Naive B cell (primary cell): ENCODE measurements at regions not wholly inside any gene's neighbourhood (a gene's known extent, or its start where the extent isn't known, plus 50 kb on each side); places are given as distances from the start of the nearest gene placed in this dataset.

Experiments
- ATAC-seq, 2 donors: fragments of 150-1000 bp; cut with Tn5 transposase; 2 replicates each; pipeline ENCODE4 v1.10.0; 2021; ENCODE audit warnings: low read depth in 2 of 2, mild to moderate bottlenecking in 2 of 2, moderate library complexity in 2 of 2
- DNase-seq: peaks from one replicate; pipeline ENCODE4 v3.0.0; 2022
- H3K27ac Mint-ChIP-seq, 6 donors: one replicate each; pipeline ENCODE4 v1.8.0; 2020 to 2022; ENCODE audit warnings: mild to moderate bottlenecking in 6 of 6, mixed read lengths in 6 of 6, moderate library complexity in 5 of 6, inconsistent platforms in 2 of 6
- H3K27me3 Mint-ChIP-seq, 3 donors: one replicate each; pipeline ENCODE4 v1.8.0; 2021 to 2022; ENCODE audit warnings: mixed read lengths in 3 of 3, mild to moderate bottlenecking in 1 of 3
- H3K36me3 Mint-ChIP-seq, 2 donors: one replicate each; pipeline ENCODE4 v1.8.0; 2020 to 2022; ENCODE audit warnings: mixed read lengths in 2 of 2, inconsistent platforms in 1 of 2, mild to moderate bottlenecking in 1 of 2
- H3K4me1 Mint-ChIP-seq, 3 donors: one replicate each; pipeline ENCODE4 v1.8.0; 2020 to 2022; ENCODE audit warnings: mixed read lengths in 3 of 3, inconsistent platforms in 1 of 3, mild to moderate bottlenecking in 1 of 3, moderate library complexity in 1 of 3
- H3K4me3 Mint-ChIP-seq, 8 donors: one replicate each; pipeline ENCODE4 v1.8.0; 2020 to 2022; ENCODE audit warnings: mild to moderate bottlenecking in 8 of 8, mixed read lengths in 8 of 8, moderate library complexity in 8 of 8, inconsistent platforms in 2 of 8
- H3K9me3 Mint-ChIP-seq, 7 donors: one replicate each; pipeline ENCODE4 v1.8.0; 2020 to 2022; ENCODE audit warnings: mixed read lengths in 7 of 7, mild to moderate bottlenecking in 5 of 7, inconsistent platforms in 2 of 7, moderate library complexity in 1 of 7

DNA sequence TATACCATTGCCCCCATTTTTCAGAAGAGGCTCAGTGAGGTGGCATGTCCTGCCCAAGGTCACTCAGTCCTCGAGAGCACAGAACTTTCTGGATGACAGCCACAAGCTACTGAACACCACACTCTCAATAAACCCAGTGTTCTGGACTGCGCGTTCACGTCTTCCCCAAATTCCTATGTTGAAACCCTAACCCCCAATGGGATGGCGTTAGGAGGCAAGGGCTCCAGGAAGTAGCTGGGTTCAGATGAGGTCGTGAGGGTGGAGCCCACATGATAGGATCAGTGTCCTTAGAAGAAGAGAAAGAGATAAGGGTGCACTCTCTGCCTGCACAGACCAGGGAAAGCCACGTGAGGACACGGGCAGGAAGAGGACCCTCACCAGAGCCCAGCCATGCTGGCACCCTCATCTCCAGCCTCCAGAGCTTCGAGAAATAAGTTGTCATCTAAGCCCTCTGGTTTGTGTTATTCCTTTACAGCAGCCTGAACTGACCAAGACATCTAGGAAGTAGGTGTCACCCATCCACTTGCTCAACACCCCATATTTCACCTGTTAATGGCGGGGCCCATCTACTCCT lies 324.0 kb downstream of the UACA start:
- Mint-ChIP-seq H3K36me3 (peaks cover 0 to 6% of the 10 kb centered on the region in 2 donors), H3K27ac (peak overlapping the region in 3 of 6 donors; percentile 13 to 85 (median 64)), H3K9me3 (no peaks in the 10 kb centered on the region), H3K27me3 (peaks cover 6 to 34% (median 30%) of the 10 kb centered on the region in 3 donors), H3K4me3 (no peak overlapping the region), H3K4me1 (peaks cover 27 to 57% (median 33%) of the 10 kb centered on the region in 3 donors)
- ATAC-seq, result no peak
- DNase-seq, result no peak

DNA sequence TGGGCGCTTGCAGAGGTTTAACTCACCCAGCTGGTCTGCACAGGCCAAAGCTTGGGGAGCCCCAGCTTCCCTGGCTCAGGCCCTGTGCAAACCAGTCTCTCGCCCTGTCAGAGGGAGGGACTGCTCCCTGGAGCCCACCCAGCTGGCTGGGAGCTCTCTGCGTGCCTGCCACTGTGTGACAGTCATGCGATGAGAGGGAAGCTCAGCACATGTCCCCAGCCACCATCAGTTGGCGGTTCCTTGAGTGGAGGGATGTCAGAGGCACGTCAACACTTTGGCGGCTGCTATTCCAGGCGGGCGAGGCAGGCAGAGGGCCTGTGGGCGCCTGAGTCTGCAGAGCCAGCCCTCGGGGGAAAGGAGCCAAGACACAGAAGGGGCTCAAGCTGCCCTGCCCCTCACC lies 324.6 kb downstream of the UACA start:
- no peak for ATAC-seq
- Mint-ChIP-seq H3K27me3 (peaks cover 2 to 30% (median 24%) of the 10 kb centered on the region in 3 donors), H3K4me3 (no peak overlapping the region), H3K9me3 (no peaks in the 10 kb centered on the region), H3K36me3 (peaks cover 0 to 6% of the 10 kb centered on the region in 2 donors), H3K27ac (peak overlapping the region in 1 of 6 donors; percentile 79), H3K4me1 (peaks cover 21 to 56% (median 32%) of the 10 kb centered on the region in 3 donors)
- no peak for DNase-seq

DNA sequence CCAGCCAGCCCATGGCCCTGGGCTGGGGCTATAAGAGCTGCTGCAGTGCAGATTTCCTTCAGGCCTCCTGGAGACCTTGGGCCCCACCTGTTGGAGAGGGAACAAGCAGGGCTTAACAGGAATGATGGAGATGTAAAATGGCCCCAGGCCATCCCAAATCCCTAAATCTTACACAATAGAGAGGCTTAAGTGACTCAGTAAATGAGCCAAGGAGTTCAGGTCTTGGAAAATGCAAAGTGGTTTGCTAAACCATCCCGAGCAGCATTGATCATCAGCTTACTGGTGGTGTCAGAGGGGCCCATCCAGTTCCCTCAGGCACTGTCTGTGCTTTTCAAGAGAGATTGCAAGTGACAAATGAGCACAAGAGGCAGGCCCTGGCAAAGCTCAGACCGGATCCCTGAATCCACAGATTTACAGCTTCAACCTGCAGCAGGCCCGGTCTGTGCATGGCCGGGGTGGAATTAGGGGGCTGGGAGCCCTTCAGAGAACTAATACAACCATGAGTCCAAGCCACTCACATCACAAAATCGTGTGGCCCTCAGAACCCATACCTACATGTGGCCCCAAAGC lies 325.4 kb downstream of the UACA start:
- peaks cover 0 to 6% of the 10 kb centered on the region in 2 donors for H3K36me3 Mint-ChIP-seq
- DNase-seq (no peak), ATAC-seq (no peak)
- H3K9me3 Mint-ChIP-seq, result no peaks in the 10 kb centered on the region
- no peak overlapping the region for H3K27ac Mint-ChIP-seq
- peaks cover 0 to 22% (median 16%) of the 10 kb centered on the region in 3 donors for H3K27me3 Mint-ChIP-seq
- H3K4me3 Mint-ChIP-seq, result no peak overlapping the region
- peaks cover 17 to 52% (median 28%) of the 10 kb centered on the region in 3 donors for H3K4me1 Mint-ChIP-seq

DNA sequence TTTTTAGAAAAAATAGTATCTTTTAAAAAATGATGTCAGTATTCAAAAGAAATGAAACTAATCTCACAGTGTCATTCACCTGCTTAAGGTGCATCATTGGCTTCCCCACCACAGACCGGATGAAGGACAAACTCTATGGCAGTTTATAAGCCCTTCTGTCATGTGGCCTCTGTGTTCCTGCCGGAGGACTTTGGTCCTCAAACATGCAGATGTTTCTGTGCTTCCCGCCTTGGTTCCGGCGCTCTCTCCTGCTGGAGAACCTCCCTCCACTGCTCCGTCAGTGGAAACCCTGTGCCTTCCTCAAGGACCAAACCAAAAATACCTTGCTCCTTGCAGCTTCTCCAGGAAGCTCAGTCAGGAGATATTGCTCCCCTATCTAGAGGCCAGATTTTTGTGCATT lies 326.3 kb downstream of the UACA start:
- no peak for ATAC-seq

DNA sequence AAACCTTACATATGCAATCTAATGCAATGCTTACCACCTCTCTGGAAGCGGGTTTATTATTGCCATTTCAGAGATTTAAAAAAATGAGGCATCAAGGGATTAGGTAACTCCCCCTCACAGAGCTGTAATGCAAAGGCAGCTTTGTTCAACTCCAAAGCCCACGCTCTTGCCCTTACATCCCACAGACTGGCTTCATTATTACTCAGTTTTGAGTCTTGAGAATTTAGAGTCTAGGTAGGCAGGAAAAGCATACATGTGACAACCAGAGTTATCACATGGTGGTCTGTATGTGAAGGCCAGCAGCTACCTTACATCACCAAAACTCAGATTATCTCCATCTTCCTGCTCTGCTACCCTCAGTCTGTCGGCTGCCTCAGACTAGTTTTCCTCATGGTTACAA lies 326.9 kb downstream of the UACA start:
- ATAC-seq (no peak), DNase-seq (no peak)
- H3K27me3 Mint-ChIP-seq, result peaks cover 0 to 7% (median under 1%) of the 10 kb centered on the region in 3 donors
- H3K27ac Mint-ChIP-seq, result peak overlapping the region in 3 of 6 donors; percentile 11 to 85 (median 28)
- peak overlapping the region in 2 of 8 donors; percentile 34 to 76 for H3K4me3 Mint-ChIP-seq
- H3K4me1 Mint-ChIP-seq, result peaks cover 17 to 45% (median 22%) of the 10 kb centered on the region in 3 donors
- no peaks in the 10 kb centered on the region for H3K36me3 Mint-ChIP-seq
- no peaks in the 10 kb centered on the region for H3K9me3 Mint-ChIP-seq

More for the DNA sequence above, 326.3 kb downstream of the UACA start:
- Mint-ChIP-seq H3K4me1 (peaks cover 17 to 45% (median 22%) of the 10 kb centered on the region in 3 donors), H3K4me3 (peak overlapping the region in 1 of 8 donors; percentile 67), H3K27ac (peak overlapping the region in 1 of 6 donors; percentile 85), H3K27me3 (peaks cover 0 to 13% (median 7%) of the 10 kb centered on the region in 3 donors), H3K36me3 (peaks cover 0 to 3% of the 10 kb centered on the region in 2 donors), H3K9me3 (no peaks in the 10 kb centered on the region)
- no peak for DNase-seq

DNA sequence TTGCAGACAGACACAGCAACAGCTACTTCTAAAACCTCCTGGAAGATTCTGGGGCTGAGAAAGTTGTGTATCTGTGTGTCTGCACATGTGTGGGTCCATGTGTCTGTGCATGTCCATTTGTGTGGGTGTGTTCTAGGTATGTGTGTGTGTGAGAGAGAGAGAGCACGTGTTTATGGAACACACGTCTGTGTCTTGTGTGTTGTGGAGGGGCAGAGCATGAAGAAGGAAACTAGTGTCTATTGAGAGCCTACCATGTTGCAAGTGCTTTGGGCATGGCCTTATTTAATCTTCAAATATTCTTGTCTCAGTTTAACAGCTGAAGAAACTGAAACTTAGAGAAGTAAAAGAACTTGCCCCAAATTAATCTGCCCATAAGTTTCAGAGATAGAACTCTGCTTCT lies 327.5 kb downstream of the UACA start:
- Mint-ChIP-seq H3K27ac (peak overlapping the region in 5 of 6 donors; percentile 75 to 84 (median 80)), H3K27me3 (peaks cover 0 to 4% (median 0%) of the 10 kb centered on the region in 3 donors), H3K36me3 (no peaks in the 10 kb centered on the region), H3K4me3 (peak overlapping the region in 7 of 8 donors; percentile 15 to 82 (median 64)), H3K4me1 (peaks cover 17 to 45% (median 22%) of the 10 kb centered on the region in 3 donors), H3K9me3 (no peaks in the 10 kb centered on the region)
- DNase-seq (no peak), ATAC-seq (peak; percentile 16 to 17)

DNA sequence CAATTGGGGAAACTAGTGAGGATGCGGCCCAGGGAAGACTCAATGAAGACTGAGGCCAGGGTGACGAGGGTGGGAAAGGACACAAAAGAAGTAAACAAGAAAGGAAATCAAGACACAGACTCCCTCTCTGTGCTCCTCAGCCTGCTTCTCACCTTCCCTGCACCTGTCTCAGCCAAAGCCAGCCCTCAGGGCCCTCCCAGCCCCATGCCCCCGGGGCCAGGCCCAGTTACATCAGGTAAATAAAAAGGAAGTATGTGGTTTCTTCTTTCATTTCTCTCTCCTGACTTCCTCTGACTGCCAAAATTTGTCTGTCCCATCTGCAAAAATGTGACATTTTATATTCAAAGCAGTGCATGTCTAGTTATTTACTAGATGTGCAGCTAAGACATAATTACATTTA lies 328.0 kb downstream of the UACA start:
- peak; percentile 75 for DNase-seq
- Mint-ChIP-seq H3K36me3 (no peaks in the 10 kb centered on the region), H3K27ac (peak overlapping the region in 5 of 6 donors; percentile 58 to 84 (median 80)), H3K27me3 (peaks cover 0 to 4% (median 0%) of the 10 kb centered on the region in 3 donors), H3K4me1 (peaks cover 17 to 42% (median 19%) of the 10 kb centered on the region in 3 donors), H3K4me3 (peak overlapping the region in 7 of 8 donors; percentile 15 to 82 (median 64)), H3K9me3 (no peaks in the 10 kb centered on the region)
- peak; percentile 98 for ATAC-seq

DNA sequence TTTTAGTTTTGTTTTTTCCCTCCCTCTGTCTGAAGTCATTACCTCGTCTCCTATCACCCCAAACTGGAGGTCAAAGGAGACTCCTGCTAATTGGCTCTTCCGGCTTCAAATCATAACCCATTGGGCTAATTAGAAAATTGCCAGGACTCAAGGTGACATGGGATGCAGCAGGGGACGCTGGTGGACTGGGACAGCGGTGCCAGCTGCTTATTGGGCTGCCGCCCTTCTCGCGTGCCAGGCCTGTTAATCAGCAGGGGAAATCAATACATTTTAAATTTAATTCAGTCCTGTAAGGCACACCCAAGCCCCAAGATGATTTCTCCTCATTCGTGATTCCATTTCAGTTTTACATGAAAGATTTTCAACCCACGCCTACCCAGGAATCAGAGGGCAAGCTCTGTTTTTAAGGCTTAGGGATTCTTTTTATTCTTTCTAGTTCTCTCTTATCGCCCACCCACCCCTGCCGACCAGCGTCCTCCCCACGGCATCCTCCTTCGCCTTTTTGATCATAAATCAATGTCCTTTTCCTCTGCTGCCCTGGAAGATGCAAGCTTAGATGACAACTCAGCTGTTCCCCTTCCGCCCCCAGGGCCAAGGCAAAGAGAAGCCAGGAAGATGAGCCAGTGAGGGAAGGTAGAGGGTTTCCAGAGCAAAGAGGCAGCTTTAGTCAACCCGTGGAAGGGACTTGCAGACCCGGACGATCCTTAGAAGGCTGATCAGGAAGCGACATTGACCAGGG lies 329.6 kb downstream of the UACA start:
- peaks cover 17 to 39% (median 19%) of the 10 kb centered on the region in 3 donors for H3K4me1 Mint-ChIP-seq
- no peak for ATAC-seq
- no peaks in the 10 kb centered on the region for H3K27me3 Mint-ChIP-seq
- no peak for DNase-seq
- H3K36me3 Mint-ChIP-seq, result no peaks in the 10 kb centered on the region
- H3K4me3 Mint-ChIP-seq, result no peak overlapping the region
- peak overlapping the region in 1 of 6 donors; percentile 44 for H3K27ac Mint-ChIP-seq
- peaks cover 0 to 2% (median 0%) of the 10 kb centered on the region in 7 donors for H3K9me3 Mint-ChIP-seq

DNA sequence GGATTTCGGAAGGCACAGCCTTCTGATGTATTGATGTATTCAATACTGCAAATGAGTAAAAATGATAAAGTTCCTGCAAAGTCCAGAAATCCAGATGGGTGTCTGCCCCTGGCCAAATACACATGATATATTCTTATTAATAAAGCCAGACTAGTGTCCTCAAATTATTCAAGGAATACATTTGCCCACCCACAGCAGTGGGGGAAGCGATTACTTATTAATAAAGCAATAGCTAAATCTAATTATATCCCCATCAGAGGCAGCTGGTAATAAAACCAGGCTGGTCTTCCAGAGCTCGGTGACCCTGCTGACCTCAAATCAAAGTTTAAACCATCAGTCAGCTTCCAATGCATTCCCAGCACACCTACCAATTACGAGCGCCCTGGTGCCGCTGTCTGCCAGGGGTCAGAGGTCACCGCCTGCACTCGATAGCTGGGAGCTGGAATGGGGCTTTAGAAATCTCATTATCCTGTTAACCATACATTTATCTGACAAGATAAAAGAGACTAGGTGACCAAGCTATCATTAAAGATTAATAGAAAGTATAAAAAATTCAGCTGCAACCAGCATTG lies 330.3 kb downstream of the UACA start:
- Mint-ChIP-seq H3K27ac (no peak overlapping the region), H3K4me1 (peaks cover 17 to 40% (median 19%) of the 10 kb centered on the region in 3 donors), H3K36me3 (no peaks in the 10 kb centered on the region), H3K27me3 (no peaks in the 10 kb centered on the region), H3K9me3 (peaks cover 0 to 6% (median 0%) of the 10 kb centered on the region in 7 donors), H3K4me3 (no peak overlapping the region)
- DNase-seq, result no peak
- no peak for ATAC-seq

DNA sequence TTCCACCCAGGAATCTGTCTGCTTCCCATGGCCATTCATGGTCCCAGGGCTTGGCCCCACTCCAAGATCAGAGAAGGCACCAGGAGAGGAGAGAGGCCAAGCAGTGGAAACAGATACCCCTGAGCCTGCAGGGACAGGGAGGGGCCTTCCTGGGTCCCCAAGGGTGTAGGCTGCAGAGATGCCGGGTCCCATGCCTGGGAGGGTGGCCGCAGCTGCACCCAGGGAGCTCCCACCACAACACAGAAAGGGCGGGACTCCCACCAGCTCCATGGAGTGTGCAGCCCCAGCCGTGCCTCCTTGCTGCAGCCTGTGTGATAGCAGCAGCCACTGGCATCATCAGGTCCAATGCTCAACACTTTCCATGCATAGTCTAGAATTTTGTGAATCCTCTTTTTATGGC lies 331.5 kb downstream of the UACA start:
- Mint-ChIP-seq H3K27me3 (no peaks in the 10 kb centered on the region), H3K36me3 (no peaks in the 10 kb centered on the region), H3K4me1 (peaks cover 17 to 38% (median 19%) of the 10 kb centered on the region in 3 donors), H3K4me3 (no peak overlapping the region), H3K9me3 (peaks cover 0 to 6% (median 0%) of the 10 kb centered on the region in 7 donors), H3K27ac (no peak overlapping the region)
- ATAC-seq (no peak), DNase-seq (no peak)

DNA sequence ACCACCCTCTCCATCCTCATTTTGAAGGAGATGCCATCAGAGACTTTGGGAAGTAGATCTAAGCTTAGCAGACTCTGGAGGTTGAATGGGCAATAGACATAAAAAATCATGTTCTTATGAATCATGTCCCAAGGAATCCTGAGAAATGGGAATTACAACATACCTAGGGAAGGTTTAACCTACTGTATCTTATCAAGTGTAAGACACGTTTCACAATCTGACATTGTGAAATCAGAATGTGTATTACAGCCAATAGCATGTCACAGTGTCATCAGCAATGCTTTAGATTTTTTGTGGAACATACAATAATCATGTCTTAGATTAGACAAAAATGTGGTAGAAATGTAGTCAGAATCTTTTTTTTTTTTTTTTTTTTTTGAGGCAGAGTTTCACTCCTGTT lies 332.4 kb upstream of the TLE3 start:
- Mint-ChIP-seq H3K27me3 (no peaks in the 10 kb centered on the region), H3K4me1 (peaks cover 16 to 30% (median 19%) of the 10 kb centered on the region in 3 donors), H3K36me3 (no peaks in the 10 kb centered on the region), H3K9me3 (peaks cover 0 to 7% (median 0%) of the 10 kb centered on the region in 7 donors), H3K27ac (no peak overlapping the region), H3K4me3 (no peak overlapping the region)
- no peak for ATAC-seq
- DNase-seq, result no peak

DNA sequence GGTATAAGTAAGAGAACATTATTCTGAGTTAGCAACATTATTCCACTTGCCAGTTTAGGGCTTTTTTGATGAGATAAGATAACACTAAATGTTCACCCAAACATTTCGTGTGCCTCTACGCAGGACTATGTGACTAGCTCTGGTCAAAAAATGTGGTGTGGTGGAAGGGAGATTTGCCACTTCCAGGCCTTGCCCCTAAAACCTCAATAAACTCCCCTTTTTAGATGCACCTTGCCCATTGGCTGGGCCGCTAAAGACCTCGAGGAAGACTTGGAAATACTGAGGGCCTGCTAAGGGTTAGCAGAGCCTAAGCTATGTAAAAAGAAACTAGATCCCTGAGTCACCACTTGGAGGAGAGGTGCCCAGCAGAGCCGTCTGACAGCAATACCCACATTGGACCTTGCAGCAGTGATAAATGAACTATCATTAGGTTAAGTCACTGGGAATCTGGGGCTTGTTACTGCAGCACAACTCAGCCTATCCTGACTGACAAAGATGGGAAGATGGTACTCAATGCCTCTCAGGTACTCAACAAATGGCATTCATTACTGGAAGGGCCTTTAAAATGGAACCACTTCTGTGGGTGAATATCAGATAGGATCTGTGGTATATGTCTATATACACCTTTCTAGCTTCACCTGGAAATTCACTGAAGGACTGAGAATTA lies 331.5 kb upstream of the TLE3 start:
- Mint-ChIP-seq H3K9me3 (peaks cover 0 to 7% (median 2%) of the 10 kb centered on the region in 7 donors), H3K27ac (no peak overlapping the region), H3K36me3 (no peaks in the 10 kb centered on the region), H3K4me3 (no peak overlapping the region), H3K27me3 (no peaks in the 10 kb centered on the region), H3K4me1 (peaks cover 17 to 30% (median 19%) of the 10 kb centered on the region in 3 donors)
- DNase-seq, result no peak
- no peak for ATAC-seq
